ENCODE measurements at regions not wholly inside any gene's neighbourhood (a gene's known extent, or its start where the extent isn't known, plus 50 kb on each side); places are given as distances from the start of the nearest gene placed in this dataset.

DNA sequence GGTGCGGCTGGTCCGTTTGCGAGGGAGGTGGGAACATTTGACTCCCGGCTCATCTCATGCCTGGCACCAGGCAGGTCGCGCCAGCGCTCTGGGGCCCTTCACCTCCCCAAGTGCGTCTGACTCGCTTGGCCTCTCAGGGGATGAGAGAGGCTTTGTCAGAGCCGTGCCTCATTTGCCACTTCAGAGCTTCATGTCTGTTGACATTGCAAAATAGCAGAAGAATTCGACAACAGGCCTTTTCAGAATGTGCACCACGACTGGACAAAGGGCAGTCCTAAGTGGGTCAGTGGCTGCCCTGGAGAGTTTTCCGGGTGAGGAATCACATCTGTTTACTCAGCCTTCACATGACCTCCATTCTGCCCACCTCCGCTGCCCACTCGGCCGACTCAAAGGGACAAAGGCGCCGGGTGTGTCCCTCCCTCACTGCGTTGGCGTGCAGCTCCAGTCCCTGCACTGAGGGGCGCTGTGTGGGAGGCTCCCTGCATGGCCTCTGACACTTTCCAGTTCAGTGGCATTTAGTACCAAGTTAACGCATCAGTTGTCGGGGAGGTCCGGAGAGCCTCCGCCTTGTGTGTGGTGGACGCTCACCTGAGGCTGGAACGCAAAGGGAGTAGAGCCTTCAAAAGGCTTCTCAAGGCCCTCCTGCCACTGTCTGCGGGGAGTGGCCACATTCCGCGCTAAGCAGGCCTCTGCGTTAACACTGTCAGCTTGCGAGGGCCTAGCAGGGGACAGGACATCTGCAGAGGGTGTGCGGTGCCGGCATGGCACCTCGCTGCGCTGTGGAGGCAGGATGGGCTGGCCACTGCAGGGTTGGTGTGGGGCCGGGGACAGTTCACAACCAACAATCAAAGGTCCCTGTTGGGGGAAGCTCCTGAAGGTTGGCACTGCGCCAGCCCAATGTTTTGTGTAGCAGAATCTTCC is 171.5 kb downstream of the NXNL2 start:
- no peak for DNase-seq (ENCODE audit: low read depth, low spot score)
- Histone ChIP-seq H3K9me3 (ENCODE audit: control insufficient read depth, insufficient read depth, low read length) (peaks cover 5% of the 10 kb centered on the region; the same call in 1 of the 2 replicates), H3K27ac (ENCODE audit: low read depth, low read length) (no peak overlapping the region), H3K27me3 (ENCODE audit: control insufficient read depth, insufficient read depth, low read length) (no peaks in the 10 kb centered on the region), H3K4me3 (ENCODE audit: low read depth, low read length) (no peak overlapping the region)
- TF ChIP-seq, protein P1, sequence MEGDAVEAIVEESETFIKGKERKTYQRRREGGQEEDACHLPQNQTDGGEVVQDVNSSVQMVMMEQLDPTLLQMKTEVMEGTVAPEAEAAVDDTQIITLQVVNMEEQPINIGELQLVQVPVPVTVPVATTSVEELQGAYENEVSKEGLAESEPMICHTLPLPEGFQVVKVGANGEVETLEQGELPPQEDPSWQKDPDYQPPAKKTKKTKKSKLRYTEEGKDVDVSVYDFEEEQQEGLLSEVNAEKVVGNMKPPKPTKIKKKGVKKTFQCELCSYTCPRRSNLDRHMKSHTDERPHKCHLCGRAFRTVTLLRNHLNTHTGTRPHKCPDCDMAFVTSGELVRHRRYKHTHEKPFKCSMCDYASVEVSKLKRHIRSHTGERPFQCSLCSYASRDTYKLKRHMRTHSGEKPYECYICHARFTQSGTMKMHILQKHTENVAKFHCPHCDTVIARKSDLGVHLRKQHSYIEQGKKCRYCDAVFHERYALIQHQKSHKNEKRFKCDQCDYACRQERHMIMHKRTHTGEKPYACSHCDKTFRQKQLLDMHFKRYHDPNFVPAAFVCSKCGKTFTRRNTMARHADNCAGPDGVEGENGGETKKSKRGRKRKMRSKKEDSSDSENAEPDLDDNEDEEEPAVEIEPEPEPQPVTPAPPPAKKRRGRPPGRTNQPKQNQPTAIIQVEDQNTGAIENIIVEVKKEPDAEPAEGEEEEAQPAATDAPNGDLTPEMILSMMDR (IDR thresholded peaks at IDR 0.05; ENCODE audit: low read depth, low read length), result no peak
- ChIA-PET POLR2A (no interaction called here), CTCF (no interaction called here)

DNA sequence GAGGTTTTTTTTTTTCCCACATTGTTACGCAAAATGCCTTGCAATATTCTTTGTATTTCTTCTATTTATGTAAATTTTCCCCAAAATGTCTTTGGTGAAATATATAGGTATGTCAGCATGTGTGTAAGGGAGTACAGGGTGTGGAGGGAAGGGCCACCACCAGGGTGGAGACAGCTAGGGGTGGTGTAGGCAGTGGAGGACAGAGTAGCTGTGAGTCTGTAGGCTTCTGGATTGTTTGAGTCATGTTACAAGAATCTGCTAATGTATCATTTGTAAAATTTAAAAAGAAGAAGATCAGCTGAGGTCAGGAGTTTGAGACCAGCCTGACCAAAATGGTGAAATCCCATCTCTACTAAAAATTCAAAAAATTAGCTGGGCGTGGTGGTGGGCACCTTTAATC is 175.5 kb downstream of the NXNL2 start:
- TF ChIP-seq, protein P1 (IDR thresholded peaks at IDR 0.05; ENCODE audit: low read depth, low read length), result no peak
- Histone ChIP-seq H3K9me3 (ENCODE audit: control insufficient read depth, insufficient read depth, low read length) (peaks cover 5% of the 10 kb centered on the region; the same call in 1 of the 2 replicates), H3K4me3 (ENCODE audit: low read depth, low read length) (no peak overlapping the region), H3K27ac (ENCODE audit: low read depth, low read length) (no peak overlapping the region), H3K27me3 (ENCODE audit: control insufficient read depth, insufficient read depth, low read length) (no peaks in the 10 kb centered on the region)
- DNase-seq (ENCODE audit: low read depth, low spot score), result no peak
- CTCF ChIA-PET, result interaction anchor here (0.9 kb wide), 1 partner anchor 11 kb away, joined by 3 read pairs; no protein-coding TSS in a partner anchor
- POLR2A ChIA-PET, result no interaction called here

DNA sequence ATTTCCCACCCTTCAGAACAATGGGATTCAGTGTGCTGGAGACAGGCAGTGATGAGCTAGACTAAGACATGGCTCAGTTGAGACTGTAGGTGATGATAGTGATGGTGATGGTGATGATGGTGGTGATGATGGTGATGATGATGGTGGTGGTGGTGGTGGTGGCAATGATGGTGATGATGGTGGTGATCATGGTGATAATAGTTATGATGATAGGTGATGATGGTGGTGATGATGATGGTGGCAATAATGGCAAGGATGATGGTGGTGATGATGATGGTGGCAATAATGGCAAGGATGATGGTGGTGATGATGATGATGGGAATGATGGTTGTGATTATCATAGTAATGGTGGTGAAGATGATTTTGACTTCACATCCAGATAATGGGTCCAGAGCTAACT is 176.7 kb downstream of the NXNL2 start:
- TF ChIP-seq, protein P1 (IDR thresholded peaks at IDR 0.05; ENCODE audit: low read depth, low read length), result no peak
- Histone ChIP-seq H3K27ac (ENCODE audit: low read depth, low read length) (no peak overlapping the region), H3K4me3 (ENCODE audit: low read depth, low read length) (no peak overlapping the region), H3K27me3 (ENCODE audit: control insufficient read depth, insufficient read depth, low read length) (no peaks in the 10 kb centered on the region), H3K9me3 (ENCODE audit: control insufficient read depth, insufficient read depth, low read length) (peaks cover 2% of the 10 kb centered on the region; the same call in 1 of the 2 replicates)
- no peak for DNase-seq (ENCODE audit: low read depth, low spot score)
- POLR2A ChIA-PET, result no interaction called here
- CTCF ChIA-PET, result interaction anchor here (0.7 kb wide), 1 partner anchor 20 kb away, joined by 3 read pairs; no protein-coding TSS in a partner anchor

DNA sequence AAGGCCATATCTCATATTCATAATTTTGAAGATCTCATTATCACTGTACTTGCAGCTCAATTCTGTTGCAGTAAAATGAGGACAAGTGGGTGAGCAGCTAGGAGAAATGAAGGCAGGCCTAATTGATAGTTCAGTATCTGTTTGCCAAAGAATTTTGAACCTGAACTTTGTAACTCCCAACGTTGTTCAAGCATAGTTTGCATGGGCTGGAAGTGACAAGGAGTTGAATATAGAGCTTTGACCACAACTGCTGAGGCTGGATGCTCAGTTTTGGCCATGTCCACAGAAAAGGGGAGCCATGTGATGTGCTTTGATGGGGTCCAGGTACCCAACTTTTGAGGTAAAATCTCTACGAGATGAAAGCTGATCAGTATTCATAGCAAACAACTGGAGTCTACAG is 177.5 kb downstream of the NXNL2 start:
- no peaks in the 10 kb centered on the region for H3K27me3 ChIP-seq (ENCODE audit: control insufficient read depth, insufficient read depth, low read length)

More for the DNA sequence above, 177.5 kb downstream of the NXNL2 start:
- Histone ChIP-seq H3K27ac (ENCODE audit: low read depth, low read length) (no peak overlapping the region), H3K9me3 (ENCODE audit: control insufficient read depth, insufficient read depth, low read length) (no peaks in the 10 kb centered on the region), H3K4me3 (ENCODE audit: low read depth, low read length) (no peak overlapping the region)
- DNase-seq (ENCODE audit: low read depth, low spot score), result no peak
- CTCF ChIA-PET, result interaction anchor here (0.7 kb wide), 1 partner anchor 21 kb away, joined by 3 read pairs; no protein-coding TSS in a partner anchor
- TF ChIP-seq, protein P1 (IDR thresholded peaks at IDR 0.05; ENCODE audit: low read depth, low read length), result no peak
- POLR2A ChIA-PET, result no interaction called here
